Ovary (tissue), 7 donors: ENCODE measurements at regions not wholly inside any gene's neighbourhood (a gene's known extent, or its start where the extent isn't known, plus 50 kb on each side); places are given as distances from the start of the nearest gene placed in this dataset.

ENCODE experiments used
- DNase-seq, 5 donors: peaks; one replicate each; pipeline ENCODE4 v3.0.0-alpha.2; 2019 to 2020
- H3K27ac ChIP-seq, 2 donors: fragments of 200-600 bp; one replicate each; pipeline versions ENCODE4 v1.5.1 to v1.8.0; 2019 to 2022
- H3K27me3 ChIP-seq: fragments of 200-600 bp; one replicate; pipeline ENCODE4 v1.8.0; 2022
- H3K36me3 ChIP-seq: fragments of 200-600 bp; sonication (generic); one replicate; pipeline ENCODE4 v1.5.1; 2019
- H3K4me1 ChIP-seq: one replicate; pipeline ENCODE4 v1.8.1; 2013; ENCODE audit warnings: mild to moderate bottlenecking, moderate library complexity; ENCODE audit not compliant: insufficient read depth
- H3K4me3 ChIP-seq: fragments of 200-600 bp; sonication (generic); one replicate; pipeline ENCODE4 v1.5.1; 2017
- H3K9me3 ChIP-seq, 2 donors: fragments of 200-600 bp in 1 of 2; sonication (generic) in 1 of 2; one replicate each; pipeline versions ENCODE4 v1.5.1 to v1.8.1; 2013 to 2019; ENCODE audit warnings: mild to moderate bottlenecking in 1 of 2, moderate library complexity in 1 of 2
- EP300 ChIP-seq: sonication (generic); formaldehyde crosslinking; IDR thresholded peaks from one replicate; pipeline ENCODE4 v1.6.1; 2017; ENCODE audit warnings: antibody characterized with exemption
- POLR2A ChIP-seq: fragments of 450-650 bp; IDR thresholded peaks from one replicate; pipeline ENCODE4 v1.6.1; 2017; ENCODE audit warnings: antibody characterized with exemption, mild to moderate bottlenecking, moderate library complexity
- WGBS, 3 donors: extraction: QIAGEN DNeasy Blood & Tissue Kit in 1 of 3; methylation state at CpG; one replicate each; pipeline versions ENCODE4 v1.1.5 to v1.1.7; 2013 to 2017; 5-methylcytosine and 5-hydroxymethylcytosine counted together
- intact Hi-C, 4 donors: fragments of 100-400 bp; cut with DNase I; formaldehyde crosslinking; loops; one replicate each; pipeline versions ENCODE4 v1.11.0 to v1.15.1; 2022 to 2023
- TF ChIP-seq, protein P1 (sequence below), 3 donors: fragments of 450-650 bp in 2 of 3; fragments of 200-600 bp in 1 of 3; IDR thresholded peaks; one replicate each; pipeline versions ENCODE4 v1.5.1 to v1.8.0; 2016 to 2022; ENCODE audit warnings: antibody characterized with exemption in 3 of 3, mild to moderate bottlenecking in 1 of 3
- donor health status: DM: no; HTN: no; CAD: no; lungs with moderate emphysema.
- donor health status: DM: no; HTN: no; CAD: no.
- donor health status: Bipolar disorder and iron deficiency.
- donor health status: DM: no; HTN: no; CAD: no.
- donor health status: DM: yes; HTN: yes; CAD: no.

DNA sequence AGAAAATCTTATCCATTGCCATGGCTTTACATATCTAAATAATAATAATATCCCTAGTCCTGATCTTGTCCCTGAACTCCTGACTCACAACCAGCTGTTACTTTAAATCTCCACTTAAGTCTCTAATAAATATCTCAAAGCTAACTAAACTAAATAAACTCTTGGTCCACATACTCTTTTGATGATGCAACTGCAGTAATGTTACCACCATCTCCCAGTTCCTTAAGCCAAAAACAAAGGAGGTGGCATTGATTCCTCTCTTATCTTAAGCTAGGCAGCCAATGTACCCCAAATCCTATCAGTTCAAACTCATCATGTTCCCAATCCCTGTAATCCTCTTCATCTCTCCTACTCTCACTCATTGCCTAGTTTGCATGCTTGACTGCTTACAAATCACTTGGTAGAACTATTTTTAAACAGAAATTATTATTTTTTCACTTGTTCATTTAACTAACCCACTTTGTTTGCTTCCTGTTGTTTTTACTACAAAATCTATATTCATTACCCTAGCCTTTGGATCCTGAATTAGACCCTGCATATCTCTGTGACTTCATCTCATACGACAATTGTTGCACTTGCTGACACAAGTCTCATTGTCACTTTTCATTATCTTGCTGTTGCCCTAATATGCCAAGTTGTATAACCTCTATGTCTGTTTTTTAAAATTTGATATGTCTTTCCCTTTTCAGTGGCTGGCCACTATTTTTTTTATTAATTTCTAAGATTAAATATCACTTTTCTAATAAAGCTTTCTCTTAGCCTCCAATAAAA is 462.2 kb downstream of the ZPLD1 start:
- H3K27ac ChIP-seq = no peak overlapping the region
- DNase-seq = no peak
- no peak overlapping the region for H3K4me3 ChIP-seq
- 70 to 76% (median 71%) methylated on average over 1 of the region's 1 CpG for WGBS, 3 donors
- H3K4me1 ChIP-seq = peaks cover 2% of the 10 kb centered on the region
- intact Hi-C loops = no loop called here
- H3K27me3 ChIP-seq = no peaks in the 10 kb centered on the region
- no peaks in the 10 kb centered on the region for H3K9me3 ChIP-seq
- no peak for TF ChIP-seq POLR2A
- TF ChIP-seq EP300 = no peak
- TF ChIP-seq, protein P1, sequence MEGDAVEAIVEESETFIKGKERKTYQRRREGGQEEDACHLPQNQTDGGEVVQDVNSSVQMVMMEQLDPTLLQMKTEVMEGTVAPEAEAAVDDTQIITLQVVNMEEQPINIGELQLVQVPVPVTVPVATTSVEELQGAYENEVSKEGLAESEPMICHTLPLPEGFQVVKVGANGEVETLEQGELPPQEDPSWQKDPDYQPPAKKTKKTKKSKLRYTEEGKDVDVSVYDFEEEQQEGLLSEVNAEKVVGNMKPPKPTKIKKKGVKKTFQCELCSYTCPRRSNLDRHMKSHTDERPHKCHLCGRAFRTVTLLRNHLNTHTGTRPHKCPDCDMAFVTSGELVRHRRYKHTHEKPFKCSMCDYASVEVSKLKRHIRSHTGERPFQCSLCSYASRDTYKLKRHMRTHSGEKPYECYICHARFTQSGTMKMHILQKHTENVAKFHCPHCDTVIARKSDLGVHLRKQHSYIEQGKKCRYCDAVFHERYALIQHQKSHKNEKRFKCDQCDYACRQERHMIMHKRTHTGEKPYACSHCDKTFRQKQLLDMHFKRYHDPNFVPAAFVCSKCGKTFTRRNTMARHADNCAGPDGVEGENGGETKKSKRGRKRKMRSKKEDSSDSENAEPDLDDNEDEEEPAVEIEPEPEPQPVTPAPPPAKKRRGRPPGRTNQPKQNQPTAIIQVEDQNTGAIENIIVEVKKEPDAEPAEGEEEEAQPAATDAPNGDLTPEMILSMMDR (IDR thresholded peaks at IDR 0.05) = no peak
- no peaks in the 10 kb centered on the region for H3K36me3 ChIP-seq

DNA sequence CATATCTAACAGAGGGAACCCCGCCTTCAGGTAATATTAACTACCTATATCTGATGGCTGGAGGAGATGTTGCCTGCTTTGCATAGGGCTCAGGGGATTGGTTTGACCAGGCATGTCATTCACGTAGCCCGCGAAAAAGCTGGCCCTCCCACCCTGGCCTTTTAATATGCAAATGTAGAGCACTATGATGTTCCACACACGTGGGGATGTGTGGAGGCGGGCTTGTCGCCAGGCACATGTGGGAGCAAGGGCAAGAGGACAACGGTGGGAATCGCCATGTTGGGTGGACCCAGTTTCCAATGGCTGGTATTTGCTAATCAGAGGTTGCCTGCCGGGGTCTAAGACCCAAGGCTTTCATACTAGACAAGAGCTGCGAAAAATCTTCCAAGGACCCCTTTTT is 469.8 kb downstream of the ZPLD1 start:
- no peaks in the 10 kb centered on the region for H3K36me3 ChIP-seq
- no peaks in the 10 kb centered on the region for H3K27me3 ChIP-seq
- 93 to 94% (median 93%) methylated on average over 11 of the region's 11 CpGs for WGBS, 3 donors
- H3K9me3 ChIP-seq = no peaks in the 10 kb centered on the region
- H3K27ac ChIP-seq = no peak overlapping the region
- H3K4me3 ChIP-seq = no peak overlapping the region
- no peak for DNase-seq
- intact Hi-C loops = no loop called here
- no peaks in the 10 kb centered on the region for H3K4me1 ChIP-seq
- TF ChIP-seq POLR2A (no peak), EP300 (no peak)
- TF ChIP-seq, protein P1 (IDR thresholded peaks at IDR 0.05) = no peak

DNA sequence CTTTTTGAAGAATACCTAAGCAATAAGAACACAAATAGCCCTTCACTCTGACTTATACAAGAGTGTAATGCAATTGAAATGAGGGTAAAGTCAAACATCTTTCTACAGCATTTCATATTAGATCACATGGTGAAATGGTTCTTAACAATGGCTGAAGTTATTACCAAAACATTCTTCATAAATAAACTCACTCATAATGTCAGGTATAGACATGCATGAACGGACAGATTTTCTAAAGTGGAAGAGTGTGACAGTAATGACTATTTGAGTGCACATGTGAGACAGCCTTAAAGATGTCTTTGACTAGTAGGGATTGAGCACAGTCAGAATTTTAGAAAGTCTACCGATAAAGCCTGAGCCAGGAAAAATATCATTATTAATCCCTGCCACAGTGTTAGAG is 471.0 kb downstream of the ZPLD1 start:
- H3K9me3 ChIP-seq = no peaks in the 10 kb centered on the region
- H3K27ac ChIP-seq = no peak overlapping the region
- no peaks in the 10 kb centered on the region for H3K27me3 ChIP-seq
- intact Hi-C loops = no loop called here
- H3K4me3 ChIP-seq = no peak overlapping the region
- no peak for DNase-seq
- H3K4me1 ChIP-seq = no peaks in the 10 kb centered on the region
- no peaks in the 10 kb centered on the region for H3K36me3 ChIP-seq
- WGBS, 3 donors = 91 to 93% (median 92%) methylated on average over 2 of the region's 2 CpGs
- TF ChIP-seq POLR2A (no peak), EP300 (no peak)
- TF ChIP-seq, protein P1 (IDR thresholded peaks at IDR 0.05) = no peak

DNA sequence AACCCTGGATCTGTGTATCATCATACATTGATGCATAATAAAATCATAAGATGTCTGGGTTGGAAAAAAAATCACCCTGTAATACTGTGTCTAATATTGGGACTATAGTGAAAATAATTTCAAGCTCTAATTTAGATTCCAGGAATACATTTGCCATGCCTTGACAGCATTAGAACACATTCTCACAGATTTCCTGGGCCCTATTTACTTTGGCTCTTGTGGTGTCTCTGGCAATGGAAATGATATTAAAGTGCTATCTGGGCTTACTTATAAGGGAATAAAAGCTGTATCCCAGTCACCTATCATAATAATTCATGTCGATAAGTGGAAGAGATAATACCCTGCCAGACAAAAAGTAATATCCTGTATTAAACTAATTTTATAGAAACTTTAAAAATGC is 472.0 kb downstream of the ZPLD1 start:
- intact Hi-C loops = no loop called here
- Histone ChIP-seq H3K4me1 (no peaks in the 10 kb centered on the region), H3K27me3 (no peaks in the 10 kb centered on the region), H3K36me3 (no peaks in the 10 kb centered on the region), H3K4me3 (no peak overlapping the region), H3K27ac (no peak overlapping the region), H3K9me3 (no peaks in the 10 kb centered on the region)
- TF ChIP-seq, protein P1 (IDR thresholded peaks at IDR 0.05) = no peak
- TF ChIP-seq POLR2A (no peak), EP300 (no peak)
- WGBS, 3 donors = 70 to 74% (median 74%) methylated on average over 1 of the region's 1 CpG
- no peak for DNase-seq
